ENCODE measurements at regions not wholly inside any gene's neighbourhood (a gene's known extent, or its start where the extent isn't known, plus 50 kb on each side); places are given as distances from the start of the nearest gene placed in this dataset.

- DNase-seq (ENCODE audit: low read depth): peak; percentile 95
- TF ChIP-seq, protein P1, sequence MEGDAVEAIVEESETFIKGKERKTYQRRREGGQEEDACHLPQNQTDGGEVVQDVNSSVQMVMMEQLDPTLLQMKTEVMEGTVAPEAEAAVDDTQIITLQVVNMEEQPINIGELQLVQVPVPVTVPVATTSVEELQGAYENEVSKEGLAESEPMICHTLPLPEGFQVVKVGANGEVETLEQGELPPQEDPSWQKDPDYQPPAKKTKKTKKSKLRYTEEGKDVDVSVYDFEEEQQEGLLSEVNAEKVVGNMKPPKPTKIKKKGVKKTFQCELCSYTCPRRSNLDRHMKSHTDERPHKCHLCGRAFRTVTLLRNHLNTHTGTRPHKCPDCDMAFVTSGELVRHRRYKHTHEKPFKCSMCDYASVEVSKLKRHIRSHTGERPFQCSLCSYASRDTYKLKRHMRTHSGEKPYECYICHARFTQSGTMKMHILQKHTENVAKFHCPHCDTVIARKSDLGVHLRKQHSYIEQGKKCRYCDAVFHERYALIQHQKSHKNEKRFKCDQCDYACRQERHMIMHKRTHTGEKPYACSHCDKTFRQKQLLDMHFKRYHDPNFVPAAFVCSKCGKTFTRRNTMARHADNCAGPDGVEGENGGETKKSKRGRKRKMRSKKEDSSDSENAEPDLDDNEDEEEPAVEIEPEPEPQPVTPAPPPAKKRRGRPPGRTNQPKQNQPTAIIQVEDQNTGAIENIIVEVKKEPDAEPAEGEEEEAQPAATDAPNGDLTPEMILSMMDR (conservative IDR thresholded peaks at IDR 0.05; ENCODE audit: low read length): no peak
- H3K4me3 ChIP-seq (ENCODE audit: low read length): no peak overlapping the region
These were observed 254.6 kb downstream of the HS3ST3A1 start for GRCh38 chr17:13346996-13347762.

DNA sequence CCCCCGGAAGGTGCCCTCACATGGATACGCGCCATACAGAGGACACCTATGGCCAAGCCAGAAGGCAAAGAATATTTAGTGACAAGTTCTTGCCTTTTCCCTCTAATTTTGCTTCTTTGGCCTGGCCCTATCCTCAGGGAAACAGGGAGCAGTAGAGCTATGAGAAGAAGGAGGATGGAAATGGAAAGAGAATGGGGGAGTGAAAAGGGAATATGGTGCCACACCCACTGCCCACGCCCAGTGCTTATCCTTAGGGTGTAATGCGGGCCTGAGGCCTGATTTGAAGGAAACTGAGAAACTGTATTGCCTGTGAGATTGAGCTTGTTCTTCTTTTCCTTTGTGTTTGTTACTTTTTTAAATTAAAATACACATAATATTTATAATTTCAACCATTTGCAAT is 255.1 kb downstream of the HS3ST3A1 start:
- DNase-seq (ENCODE audit: low read depth): no peak
- TF ChIP-seq, protein P1 (conservative IDR thresholded peaks at IDR 0.05; ENCODE audit: low read length): no peak
- H3K4me3 ChIP-seq (ENCODE audit: low read length): no peak overlapping the region

GRCh38 chr17:13346081-13346533 is 255.6 kb downstream of the HS3ST3A1 start:
- peak; percentile 97 for DNase-seq (ENCODE audit: low read depth)
- TF ChIP-seq, protein P1 (conservative IDR thresholded peaks at IDR 0.05; ENCODE audit: low read length): peak; percentile 14; the same call in 1 of the 2 replicates
- H3K4me3 ChIP-seq (ENCODE audit: low read length): peak overlapping the region; percentile 12

DNA sequence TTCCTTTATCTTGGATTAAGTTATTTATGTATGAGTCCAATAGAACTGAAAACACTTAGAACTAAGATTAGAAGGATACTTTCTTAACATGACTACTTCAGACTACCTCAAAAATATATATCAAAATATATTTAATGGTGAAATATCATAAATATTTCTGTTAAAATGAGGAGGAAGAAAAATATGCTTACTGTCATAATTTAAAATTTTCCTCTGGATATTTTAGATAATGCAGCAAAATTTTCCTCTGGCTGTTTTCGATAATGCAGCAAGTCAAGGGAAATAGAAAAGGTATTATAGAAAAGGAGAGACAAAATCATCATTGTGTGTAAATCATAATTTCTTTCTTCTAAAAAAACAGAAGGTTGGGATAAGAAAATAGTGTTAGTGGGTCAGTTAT is 263.3 kb downstream of the HS3ST3A1 start:
- TF ChIP-seq, protein P1 (conservative IDR thresholded peaks at IDR 0.05; ENCODE audit: low read length): no peak
- DNase-seq (ENCODE audit: low read depth): no peak

GRCh38 chr17:13337864-13338371 is 263.8 kb downstream of the HS3ST3A1 start:
- TF ChIP-seq, protein P1 (conservative IDR thresholded peaks at IDR 0.05; ENCODE audit: low read length): peak; percentile 92
- DNase-seq (ENCODE audit: low read depth): peak; percentile 73
- peak overlapping the region; percentile 52 for H3K4me3 ChIP-seq (ENCODE audit: low read length)

More for the DNA sequence above, 263.3 kb downstream of the HS3ST3A1 start:
- peak overlapping the region; percentile 52 for H3K4me3 ChIP-seq (ENCODE audit: low read length)

- TF ChIP-seq, protein P1 (conservative IDR thresholded peaks at IDR 0.05; ENCODE audit: low read length): no peak
- DNase-seq (ENCODE audit: low read depth): peak; percentile 61
- peak overlapping the region; percentile 21; the same call in 1 of the 2 replicates for H3K4me3 ChIP-seq (ENCODE audit: low read length)
These were observed 264.6 kb downstream of the HS3ST3A1 start for GRCh38 chr17:13337151-13337550.

- H3K4me3 ChIP-seq (ENCODE audit: low read length): no peak overlapping the region
- DNase-seq (ENCODE audit: low read depth): no peak
- TF ChIP-seq, protein P1 (conservative IDR thresholded peaks at IDR 0.05; ENCODE audit: low read length): no peak
These were observed 267.4 kb downstream of the HS3ST3A1 start for GRCh38 chr17:13334374-13334773.
